HG03342 (cell line): ENCODE measurements at regions not wholly inside any gene's neighbourhood (a gene's known extent, or its start where the extent isn't known, plus 50 kb on each side); places are given as distances from the start of the nearest gene placed in this dataset.

Source experiments
- ATAC-seq: cut with Tn5 transposase; IDR thresholded peaks from one replicate; pipeline ENCODE4 v1.9.1; 2021; ENCODE audit warnings: mild to moderate bottlenecking, moderate library complexity; ENCODE audit not compliant: unreplicated experiment

DNA sequence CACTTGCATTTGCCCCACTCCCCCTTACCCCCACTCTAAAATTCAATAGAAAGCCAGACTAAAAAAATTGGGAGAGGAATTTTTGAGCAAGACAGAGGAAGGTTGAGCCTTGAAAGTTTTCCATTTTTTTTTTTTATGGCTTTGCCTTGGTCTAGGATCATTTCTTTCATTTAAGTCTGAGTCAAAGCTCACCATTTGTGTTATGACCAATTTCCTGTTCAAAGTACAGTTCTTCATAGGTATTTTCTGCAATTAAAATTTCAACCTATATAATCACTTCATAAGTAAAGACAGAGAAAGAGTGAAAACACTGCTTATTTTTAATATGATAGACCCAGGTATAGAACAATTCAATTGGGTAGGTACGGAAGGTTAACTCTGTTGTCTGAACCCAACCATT lies 436.6 kb upstream of the ADGRL2 start:
- ATAC-seq: no peak

DNA sequence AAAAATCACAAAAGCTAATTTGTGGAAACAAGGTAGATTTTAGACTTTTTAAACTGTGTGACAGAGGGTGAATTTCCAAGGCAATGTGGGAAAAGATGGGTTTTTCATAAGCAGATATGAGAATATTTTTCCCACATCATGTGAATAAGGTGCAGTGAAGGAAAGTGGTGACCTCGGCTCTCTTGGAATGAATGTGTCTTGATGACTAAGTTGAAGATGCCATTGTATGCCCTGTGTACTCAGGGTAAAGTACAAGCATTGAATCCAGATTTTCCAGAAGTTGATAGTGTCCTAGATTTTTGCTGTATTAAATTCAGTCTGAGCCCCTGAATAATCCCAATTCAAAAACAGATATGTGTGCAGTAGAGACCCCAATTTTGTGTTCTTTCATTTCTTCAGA lies 442.6 kb upstream of the ADGRL2 start:
- no peak for ATAC-seq

DNA sequence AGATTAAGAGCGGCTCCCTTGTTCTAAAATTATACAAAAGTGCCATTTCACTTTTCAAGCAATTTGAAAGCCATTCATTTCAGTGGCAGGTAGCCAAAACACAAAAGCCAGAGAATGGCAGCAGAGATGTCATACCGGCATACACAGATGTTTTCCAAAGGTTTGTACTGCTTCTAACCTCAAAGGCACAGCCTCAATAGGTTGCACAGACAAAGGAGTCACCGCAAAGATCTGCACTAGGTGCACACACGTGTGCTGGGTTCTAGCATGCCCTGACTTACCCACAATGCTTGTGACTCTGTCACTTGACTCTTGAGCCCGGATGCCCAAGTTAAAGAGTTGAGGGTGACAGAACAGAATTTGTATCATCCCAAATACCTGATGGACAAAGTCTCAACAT lies 448.9 kb upstream of the ADGRL2 start:
- no peak for ATAC-seq

DNA sequence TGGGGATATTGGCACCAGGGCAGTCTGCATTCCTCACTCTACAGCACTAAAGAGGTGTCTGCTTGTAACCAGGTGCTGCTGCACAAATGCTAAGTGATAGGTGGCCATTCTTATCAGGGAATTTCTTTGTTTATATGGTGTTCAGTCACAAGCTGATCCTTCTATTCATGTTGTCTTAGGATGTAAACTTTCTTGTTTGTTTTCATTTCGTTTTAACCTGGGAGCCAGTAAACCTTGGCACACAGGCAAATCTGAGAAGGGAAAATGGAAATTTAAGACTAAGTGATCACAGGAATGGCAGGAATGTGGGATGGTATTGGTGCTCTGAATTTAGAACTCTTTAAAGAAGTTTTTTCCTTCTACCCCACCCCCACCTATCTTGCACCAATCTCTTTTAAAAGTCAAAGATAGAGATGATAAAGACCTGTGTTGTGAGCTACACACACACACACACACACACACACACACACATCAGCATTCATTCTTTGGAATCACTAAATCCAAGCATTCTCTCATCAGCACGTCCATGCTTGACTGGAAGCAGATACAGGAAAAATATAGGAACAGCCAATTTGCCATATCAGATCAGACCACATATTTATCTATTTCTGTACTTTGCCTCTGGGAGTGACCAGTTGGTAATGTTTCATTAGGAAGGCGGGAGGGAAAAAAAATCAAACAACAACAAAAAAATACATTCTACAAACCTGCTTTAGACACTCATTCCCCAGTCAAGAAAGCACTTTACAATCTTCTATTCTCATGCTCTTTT lies 451.4 kb upstream of the ADGRL2 start:
- no peak for ATAC-seq

DNA sequence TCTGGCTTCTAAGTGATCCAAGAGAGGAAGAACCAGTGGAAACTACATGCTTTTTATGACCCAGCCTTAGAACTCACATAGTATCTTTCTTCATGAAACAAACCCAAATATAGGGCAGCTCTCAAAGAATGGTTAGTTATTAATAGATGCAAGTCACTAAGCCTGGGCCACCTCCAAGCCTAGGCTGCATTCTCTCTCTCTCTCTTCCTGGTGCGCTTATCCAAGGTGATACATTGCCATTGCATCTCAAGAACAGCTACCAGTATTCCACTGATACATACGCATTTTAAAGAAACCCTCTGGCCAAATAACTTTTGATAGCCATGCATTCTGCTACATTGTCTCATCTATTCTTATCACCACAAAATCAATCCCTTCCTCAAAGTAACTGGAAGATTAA lies 455.6 kb upstream of the ADGRL2 start:
- ATAC-seq: no peak

DNA sequence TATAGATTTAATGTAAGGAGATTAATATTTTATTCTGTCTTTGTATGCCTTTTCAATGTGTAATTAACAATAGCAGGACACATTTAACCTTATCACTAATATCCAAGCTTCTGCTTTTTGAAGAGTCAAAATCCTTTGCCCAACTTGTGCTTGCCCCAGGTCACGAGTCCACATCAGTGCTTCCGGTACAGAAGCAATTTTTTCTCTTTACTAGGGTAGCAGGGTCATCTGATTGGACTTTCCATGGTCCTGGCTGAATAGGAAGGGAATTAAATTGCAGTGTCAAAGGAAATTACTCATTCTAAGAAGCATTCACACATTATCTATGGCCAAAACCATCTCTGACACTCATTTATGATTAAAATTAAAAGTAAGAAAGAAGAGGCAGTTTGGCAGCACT lies 460.5 kb upstream of the ADGRL2 start:
- no peak for ATAC-seq

DNA sequence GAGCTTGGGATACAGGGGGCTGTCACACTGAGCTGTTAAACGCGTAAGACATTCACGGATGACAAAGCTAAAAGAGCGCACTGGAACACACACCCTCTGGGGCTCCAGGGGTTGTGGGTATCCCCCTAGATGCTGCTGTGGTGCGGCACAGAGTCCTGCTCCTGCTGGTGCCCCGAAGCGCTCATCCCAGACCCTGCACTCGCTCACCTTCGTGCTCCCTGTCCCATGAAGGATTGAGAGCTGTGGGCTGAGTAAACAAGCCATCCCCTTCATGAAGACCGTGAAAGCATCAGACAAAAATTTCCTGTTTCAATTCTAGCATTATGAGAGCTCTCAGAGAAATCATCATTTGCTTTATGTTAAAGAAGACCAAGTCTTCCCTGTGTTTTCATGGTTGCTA lies 463.5 kb upstream of the ADGRL2 start:
- no peak for ATAC-seq

DNA sequence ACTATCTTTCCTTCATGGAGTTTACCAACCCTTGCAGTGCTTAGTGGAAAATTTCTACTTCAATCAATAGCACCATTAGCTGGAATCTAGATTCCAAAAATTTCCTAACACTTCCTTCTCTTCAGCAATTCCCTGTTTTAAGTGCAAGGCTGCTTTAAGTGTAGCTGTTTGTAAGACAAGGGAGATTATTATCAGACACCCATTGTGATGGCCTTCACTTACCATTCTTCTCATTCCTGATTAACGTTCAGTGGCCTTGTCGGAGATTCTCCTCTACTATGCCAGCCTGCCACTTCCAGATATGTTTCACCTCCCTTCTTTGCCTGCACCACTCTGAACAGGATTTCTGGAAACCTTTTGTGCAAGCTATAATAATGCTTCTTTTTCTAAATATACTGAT lies 464.9 kb upstream of the ADGRL2 start:
- ATAC-seq: no peak

DNA sequence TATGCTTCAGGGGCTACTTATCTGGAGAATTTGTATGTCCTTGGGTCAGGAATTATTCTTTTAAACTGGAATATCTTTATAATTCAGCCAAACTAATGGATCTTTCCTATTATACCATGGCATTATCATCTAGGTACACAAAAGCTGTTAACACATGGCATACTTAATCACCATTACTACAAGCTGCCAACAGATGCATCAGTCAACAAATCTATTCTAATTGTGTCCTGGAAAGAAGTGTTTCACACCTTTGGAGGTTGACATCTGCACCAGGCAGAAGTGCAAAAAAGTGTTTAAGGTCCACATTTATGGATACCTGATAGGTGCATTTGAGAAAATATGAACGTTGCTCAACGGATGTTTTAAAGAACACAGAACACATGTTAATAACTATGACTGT lies 470.2 kb upstream of the ADGRL2 start:
- ATAC-seq: no peak

DNA sequence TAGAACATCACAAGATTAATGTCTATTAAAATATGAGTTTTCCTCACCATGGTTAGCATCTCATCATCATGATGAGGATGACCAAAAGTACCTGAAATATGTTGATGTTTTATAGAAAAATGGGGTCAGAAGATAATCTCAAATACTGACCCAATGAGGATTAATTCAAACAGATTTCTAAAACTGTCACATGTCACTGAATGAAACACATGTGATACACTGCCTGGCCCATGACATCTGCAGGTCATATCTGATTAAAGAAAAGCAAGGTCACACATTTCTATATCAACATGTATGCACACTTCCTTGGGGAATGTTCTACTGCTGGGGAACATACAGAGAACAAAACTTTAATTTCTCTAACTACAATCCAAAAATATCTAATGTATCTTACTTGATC lies 470.6 kb upstream of the ADGRL2 start:
- ATAC-seq: no peak

DNA sequence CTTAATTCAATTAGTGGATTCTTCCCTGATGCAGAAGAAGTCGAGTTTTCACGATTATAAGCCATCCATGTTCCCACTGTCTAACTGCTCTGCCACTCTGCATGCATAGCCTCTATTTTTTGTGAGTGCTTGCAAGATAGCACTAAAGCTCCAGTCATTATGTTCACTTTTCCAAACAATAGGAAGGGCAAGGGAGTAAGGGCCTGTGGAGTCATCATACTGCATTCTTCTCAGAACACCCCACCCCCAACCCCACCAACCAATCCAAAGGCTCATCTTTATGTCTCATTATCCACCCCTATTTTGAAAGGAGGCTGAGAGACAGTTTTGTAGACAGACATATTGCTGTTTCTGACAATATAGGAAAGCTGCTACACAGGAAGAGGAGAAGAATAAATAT lies 471.7 kb upstream of the ADGRL2 start:
- ATAC-seq: no peak

DNA sequence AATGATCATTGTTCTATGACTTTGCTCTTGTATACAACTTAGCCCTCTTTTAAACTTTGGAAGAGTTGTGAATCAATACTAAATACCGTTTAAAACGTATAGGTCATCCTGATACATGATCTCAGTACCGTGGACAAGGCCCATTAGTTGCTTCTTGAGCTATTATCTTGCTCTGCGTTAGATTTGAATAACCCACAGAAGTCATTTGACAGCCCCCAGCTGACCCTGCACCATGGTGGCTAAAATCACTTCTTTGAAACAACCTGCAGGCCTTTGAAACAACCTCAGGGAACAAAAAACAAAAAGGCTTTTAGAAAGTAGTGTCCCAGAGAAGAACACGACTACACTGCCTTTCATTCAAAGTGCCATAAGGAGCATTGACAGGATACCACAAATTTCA lies 473.0 kb upstream of the ADGRL2 start:
- no peak for ATAC-seq

DNA sequence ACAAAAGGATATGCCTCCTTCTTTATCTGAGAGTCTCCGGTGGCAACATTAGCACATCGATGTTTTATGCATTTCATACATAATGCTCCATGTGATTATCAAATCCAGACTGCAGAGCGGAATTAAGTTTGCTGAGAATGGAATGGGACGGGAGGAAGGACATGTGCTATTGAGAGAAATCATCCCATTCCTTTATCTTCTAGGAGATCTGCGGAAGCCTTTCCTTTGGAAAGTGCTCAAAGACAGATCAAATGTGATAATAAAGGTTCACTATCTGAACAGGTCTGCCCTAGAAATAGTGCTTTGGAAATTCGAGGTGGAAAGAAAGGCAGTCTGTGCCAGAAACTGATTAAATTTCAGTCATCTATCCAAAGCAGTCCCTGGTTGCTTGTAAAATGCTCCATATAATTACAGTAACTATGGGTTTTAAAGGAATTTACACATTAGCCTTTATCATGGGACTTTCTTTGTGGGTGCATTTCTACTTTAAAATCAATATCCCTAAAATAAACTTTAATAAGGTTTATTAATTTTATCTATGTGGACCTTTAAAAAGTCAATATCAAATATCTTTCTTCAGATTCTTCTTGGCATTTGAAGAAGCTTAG lies 473.5 kb upstream of the ADGRL2 start:
- no peak for ATAC-seq

DNA sequence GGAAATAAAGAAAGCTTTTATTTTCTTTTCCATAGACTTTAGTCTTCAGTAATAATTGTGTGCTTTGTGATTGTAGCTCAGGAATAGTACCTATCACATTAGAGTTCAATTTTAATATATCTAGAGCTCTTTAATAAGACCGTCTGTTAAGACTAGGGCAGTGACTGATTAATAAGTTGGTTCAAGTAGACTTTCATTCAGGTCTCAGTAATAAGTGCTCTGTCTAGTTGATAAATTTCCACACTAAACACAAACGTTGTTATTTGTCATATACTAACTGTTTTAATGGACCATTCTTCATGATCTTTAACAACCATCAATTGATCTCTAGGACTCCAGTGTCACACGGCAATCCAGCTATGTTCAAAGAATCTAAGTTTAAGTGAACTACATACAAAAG lies 474.5 kb upstream of the ADGRL2 start:
- no peak for ATAC-seq

DNA sequence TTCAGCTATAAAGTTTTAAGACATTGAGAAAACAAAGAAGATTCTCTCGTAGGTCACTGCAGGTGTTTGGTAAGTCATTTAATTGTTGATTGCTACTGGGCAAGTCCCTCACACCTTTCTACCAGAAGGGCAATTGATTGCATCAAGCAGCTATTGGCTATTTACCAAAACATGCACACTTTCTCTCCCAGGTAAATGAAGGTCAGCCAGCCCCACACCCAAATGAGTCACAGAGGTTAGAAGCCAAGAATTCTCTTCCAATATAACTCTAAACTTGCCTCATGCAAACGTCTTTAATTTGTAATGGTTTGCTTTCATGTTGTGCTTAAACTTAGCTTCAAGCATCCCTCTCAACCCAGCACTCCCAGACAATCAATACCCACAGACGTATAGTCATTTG lies 475.3 kb upstream of the ADGRL2 start:
- no peak for ATAC-seq

DNA sequence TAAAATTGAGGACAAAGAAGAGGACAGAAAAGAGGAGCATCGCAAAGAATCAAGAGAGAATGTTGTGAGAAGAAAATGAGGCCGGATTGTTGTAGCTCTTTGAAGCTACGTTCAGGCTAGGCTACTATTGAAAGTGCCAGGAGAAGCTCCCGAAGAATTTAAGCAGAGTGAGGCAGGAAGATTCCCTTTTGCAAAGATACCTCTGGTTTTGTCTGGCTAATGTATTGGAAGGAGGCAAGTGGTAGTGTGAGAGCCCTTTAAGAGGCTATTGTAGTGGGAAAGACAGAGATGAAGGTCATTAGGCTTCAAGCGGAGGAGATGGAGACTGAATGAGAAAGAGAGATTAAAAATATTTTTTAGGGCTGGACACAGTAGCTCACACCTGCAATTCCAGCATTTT lies 476.9 kb upstream of the ADGRL2 start:
- no peak for ATAC-seq

DNA sequence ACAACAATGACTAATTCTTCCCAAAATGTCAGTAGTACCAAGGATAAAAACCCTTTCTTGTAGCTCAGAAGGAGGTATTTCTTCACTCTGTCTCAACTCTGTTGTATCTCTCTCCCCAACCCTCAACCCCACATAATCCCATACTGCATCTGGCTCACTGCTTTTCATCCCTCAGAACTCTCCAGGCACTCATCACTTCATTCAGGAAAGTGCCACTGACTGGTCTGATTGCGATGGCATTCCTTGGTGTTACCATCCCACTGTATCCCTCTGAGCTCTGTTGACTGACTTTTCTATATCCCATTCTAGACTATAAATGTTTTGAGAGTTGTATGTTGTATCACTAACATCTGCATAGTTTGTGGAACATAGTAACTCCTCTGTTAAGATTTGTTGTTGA lies 483.5 kb upstream of the ADGRL2 start:
- no peak for ATAC-seq

DNA sequence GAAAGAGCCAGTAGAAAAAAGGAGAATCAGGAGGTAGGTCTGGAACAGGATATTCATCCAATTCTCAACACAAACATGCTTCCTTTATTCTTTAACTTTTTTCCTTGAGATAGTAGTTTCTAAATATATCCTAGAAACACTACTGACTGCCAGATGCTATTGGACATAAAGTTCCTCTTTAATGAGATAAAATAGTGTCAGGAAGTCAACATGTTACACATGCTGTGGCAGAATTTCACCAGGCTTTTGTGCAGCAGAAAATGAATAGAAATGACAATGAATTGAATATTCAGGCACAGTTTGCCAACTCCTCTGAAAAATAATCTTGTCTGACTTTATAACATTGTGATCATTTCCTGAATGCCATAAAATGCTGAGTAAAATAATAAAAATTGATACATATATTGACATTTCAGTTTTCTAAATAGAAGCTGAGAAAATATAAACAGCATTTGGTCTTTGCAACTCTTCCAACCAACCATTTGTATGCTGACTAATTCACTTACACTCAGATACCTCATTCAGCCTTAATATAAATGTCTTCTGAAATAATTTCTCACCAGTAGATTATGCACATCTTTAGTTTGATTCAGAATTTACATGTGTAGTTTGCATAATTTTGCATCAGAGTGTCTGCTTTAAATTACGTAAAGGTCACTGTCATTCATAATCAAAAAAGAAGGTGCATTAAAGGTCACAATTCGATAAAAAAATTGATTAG lies 486.1 kb upstream of the ADGRL2 start:
- ATAC-seq: no peak

DNA sequence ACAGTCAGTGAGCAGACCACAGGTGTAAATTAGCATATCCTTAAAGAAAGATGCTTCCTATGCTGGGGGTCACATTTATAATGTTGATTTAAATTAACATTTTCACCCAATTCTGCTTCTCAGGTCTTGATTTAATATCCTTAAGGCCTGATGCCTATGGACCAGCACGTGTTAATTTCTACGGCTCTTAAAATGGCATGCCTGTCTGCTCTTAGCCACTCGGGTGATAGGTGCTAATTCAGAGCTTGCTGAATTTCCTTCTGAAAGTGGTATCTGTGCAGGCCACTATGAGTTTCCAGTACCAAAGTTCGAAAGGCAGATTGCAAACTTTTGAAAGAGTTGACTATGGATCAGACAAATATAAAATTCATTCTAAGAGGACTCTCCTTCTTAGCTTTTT lies 487.4 kb upstream of the ADGRL2 start:
- ATAC-seq: no peak

DNA sequence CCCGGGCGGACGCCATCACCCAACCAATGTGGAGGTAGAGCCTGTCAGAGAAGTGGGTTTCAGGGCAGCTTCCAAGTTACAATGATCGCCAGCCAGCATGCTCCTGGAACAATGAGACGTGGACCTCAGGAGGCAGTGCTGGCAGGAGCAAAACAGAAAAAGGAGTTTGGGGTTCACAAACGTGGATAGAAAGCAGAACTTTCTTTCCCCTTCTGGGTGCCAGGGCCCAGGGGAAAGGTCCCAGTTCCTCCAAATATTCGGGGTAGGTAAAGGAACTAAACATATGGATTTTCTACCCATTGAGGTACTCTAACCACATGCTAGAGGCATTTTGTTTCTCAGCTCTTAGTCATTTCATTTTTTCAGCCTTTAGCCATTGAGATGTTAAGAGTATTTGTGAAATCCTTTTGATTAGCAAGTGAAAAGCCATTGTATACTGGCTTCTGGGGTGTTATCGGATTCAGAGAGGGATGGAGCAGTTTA lies 488.4 kb upstream of the ADGRL2 start:
- no peak for ATAC-seq

DNA sequence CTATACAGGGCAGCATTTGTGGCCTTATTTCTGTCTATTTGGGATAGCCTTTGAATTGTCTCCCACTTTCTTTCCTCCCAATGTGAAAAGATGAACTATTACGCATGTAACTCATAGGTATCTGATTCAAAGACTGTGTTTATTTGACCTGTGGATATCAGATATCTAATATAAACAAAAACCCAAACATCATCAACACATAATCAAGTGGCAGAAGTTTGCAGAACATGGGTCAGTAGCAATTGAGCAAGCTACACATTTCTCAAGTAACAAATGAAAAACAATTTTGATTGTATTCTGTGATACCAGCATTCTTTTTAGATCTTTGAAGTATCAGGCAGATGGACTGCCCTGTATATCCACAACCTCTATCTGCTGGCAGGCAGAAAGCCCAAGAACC lies 490.5 kb upstream of the ADGRL2 start:
- no peak for ATAC-seq

DNA sequence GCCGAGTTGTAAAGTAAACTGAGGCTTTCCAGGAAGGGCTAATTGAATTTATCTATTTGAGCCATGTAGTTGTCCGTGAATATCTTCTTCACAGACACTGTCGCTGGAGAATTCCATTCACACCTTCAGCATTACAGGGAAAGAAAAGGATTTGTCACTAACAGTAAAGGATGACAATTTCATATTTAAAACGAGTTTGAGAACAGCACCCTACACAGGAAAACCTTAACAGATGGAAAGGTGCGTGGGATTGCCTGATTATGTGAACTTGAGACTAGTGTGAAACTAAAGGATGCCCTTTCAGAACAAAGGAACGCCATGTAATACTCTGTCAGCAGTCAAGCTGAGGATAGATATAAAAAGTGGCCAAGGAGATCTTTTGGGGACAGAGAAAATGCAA lies 492.5 kb upstream of the ADGRL2 start:
- no peak for ATAC-seq
